Common myeloid progenitor, CD34-positive (primary cell): ENCODE measurements at regions not wholly inside any gene's neighbourhood (a gene's known extent, or its start where the extent isn't known, plus 50 kb on each side); places are given as distances from the start of the nearest gene placed in this dataset.
A peak's percentile ranks its signal among the peaks of the same experiment; 100 is the strongest.
"Not testable (repeated sequence)": the region's sequence is repeated elsewhere in the genome, so short reads cannot be mapped to it uniquely, and the experiment has no call there.

ENCODE experiments used
- CTCF ChIA-PET: fragments of 350-600 bp; sonication (Branson Sonifier 250); formaldehyde crosslinking; loops from one replicate; lab custom pipeline; 2021; ENCODE audit warnings: antibody characterized with exemption; lab: Charles Lee
- POLR2A ChIA-PET: fragments of 350-600 bp; sonication (Branson Sonifier 250); formaldehyde crosslinking; loops from one replicate; lab custom pipeline; 2021; ENCODE audit warnings: antibody characterized with exemption; lab: Charles Lee
- DNase-seq, 3 donors: peaks; one replicate each; pipeline versions ENCODE4 v3.0.0 to v3.0.0-alpha.2; 2013
- H3K27ac ChIP-seq, 2 experiments: 1 replicate in 1 of 2; 2 replicates in 1 of 2; pipeline ENCODE4 v1.7.0; 2013; ENCODE audit warnings: inconsistent platforms in 2 of 2, low read length in 2 of 2, mild to moderate bottlenecking in 2 of 2, low read depth in 1 of 2, moderate library complexity in 1 of 2; ENCODE audit not compliant: severe bottlenecking in 2 of 2, insufficient read depth in 1 of 2, poor library complexity in 1 of 2
- H3K27me3 ChIP-seq, 5 experiments: replicated peaks in 2 of 5; 1 replicate in 3 of 5; 2 replicates in 2 of 5; pipeline versions ENCODE4 v1.6.1 to v1.7.0; 2013; ENCODE audit warnings: low read length in 4 of 5, mild to moderate bottlenecking in 2 of 5, moderate library complexity in 2 of 5, inconsistent platforms in 1 of 5; ENCODE audit not compliant: insufficient read depth in 5 of 5, control insufficient read depth in 4 of 5
- H3K36me3 ChIP-seq, 4 experiments: 1 replicate in 2 of 4; 2 replicates in 2 of 4; pipeline versions ENCODE4 v1.6.1 to v1.7.0; 2013; ENCODE audit warnings: low read length in 3 of 4, control low read depth in 1 of 4, mild to moderate bottlenecking in 1 of 4; ENCODE audit not compliant: control insufficient read depth in 4 of 4, insufficient read depth in 4 of 4
- H3K4me1 ChIP-seq, 4 experiments: 1 replicate in 3 of 4; 2 replicates in 1 of 4; pipeline versions ENCODE4 v1.6.1 to v1.7.1; 2013; ENCODE audit warnings: low read length in 3 of 4, mild to moderate bottlenecking in 3 of 4, control low read depth in 1 of 4, inconsistent platforms in 1 of 4, moderate library complexity in 1 of 4; ENCODE audit not compliant: control insufficient read depth in 4 of 4, insufficient read depth in 4 of 4; ENCODE audit errors: control extremely low read depth in 1 of 4
- H3K4me3 ChIP-seq, 7 experiments: 1 replicate in 4 of 7; 2 replicates in 3 of 7; pipeline versions ENCODE4 v1.5.1 to v1.7.0; 2013; ENCODE audit warnings: mild to moderate bottlenecking in 7 of 7, low read length in 6 of 7, moderate library complexity in 6 of 7, inconsistent platforms in 2 of 7, low read depth in 2 of 7, control low read depth in 1 of 7; ENCODE audit not compliant: insufficient read depth in 4 of 7, control insufficient read depth in 1 of 7; ENCODE audit errors: extremely low read depth in 1 of 7
- H3K9me3 ChIP-seq, 5 experiments: 1 replicate in 4 of 5; 2 replicates in 1 of 5; pipeline versions ENCODE4 v1.6.1 to v1.7.1; 2013; ENCODE audit warnings: low read length in 4 of 5, mild to moderate bottlenecking in 2 of 5, inconsistent platforms in 1 of 5, low read depth in 1 of 5, moderate library complexity in 1 of 5; ENCODE audit not compliant: control insufficient read depth in 4 of 5, insufficient read depth in 2 of 5; ENCODE audit errors: control extremely low read depth in 1 of 5
- WGBS: methylation state at CpG from one replicate; pipeline ENCODE4 v1.1.5; 2013; ENCODE audit not compliant: insufficient coverage; 5-methylcytosine and 5-hydroxymethylcytosine counted together

GRCh38 chr1:58966103-58966916 lies 182.5 kb upstream of the JUN start:
- 98% methylated on average over 6 of the region's 6 CpGs for WGBS
- Histone ChIP-seq H3K4me1 (peaks cover 0 to 7% (median 3%) of the 10 kb centered on the region in 4 experiments), H3K27ac (no peak overlapping the region), H3K4me3 (no peak overlapping the region), H3K36me3 (no peaks in the 10 kb centered on the region), H3K9me3 (no peaks in the 10 kb centered on the region), H3K27me3 (peaks cover 0 to 3% (median 0%) of the 10 kb centered on the region in 5 experiments)
- CTCF ChIA-PET: interaction anchor here (0.8 kb wide), 1 partner anchor 24 kb away, joined by 3 read pairs; no protein-coding TSS in a partner anchor
- no peak for DNase-seq
- POLR2A ChIA-PET: no interaction called here

- H3K27me3 ChIP-seq: peaks cover 0 to 3% (median 0%) of the 10 kb centered on the region in 5 experiments
- 80% methylated on average over 3 of the region's 5 CpGs for WGBS
- no peak overlapping the region for H3K27ac ChIP-seq
- H3K9me3 ChIP-seq: no peaks in the 10 kb centered on the region
- ChIA-PET POLR2A (no interaction called here), CTCF (interaction anchor here (1.1 kb wide), 1 partner anchor 10 kb away, joined by 3 read pairs; no protein-coding TSS in a partner anchor)
- no peak overlapping the region for H3K4me3 ChIP-seq
- peaks cover 0 to 7% (median 3%) of the 10 kb centered on the region in 4 experiments for H3K4me1 ChIP-seq
- DNase-seq: no peak
- H3K36me3 ChIP-seq: no peaks in the 10 kb centered on the region
Measured at GRCh38 chr1:58966917-58967740, 183.3 kb upstream of the JUN start.

- Histone ChIP-seq H3K9me3 (no peaks in the 10 kb centered on the region), H3K27ac (peak overlapping the region in 1 of 2 experiments; percentile 47), H3K4me1 (peaks cover 0 to 7% (median 3%) of the 10 kb centered on the region in 4 experiments), H3K4me3 (no peak overlapping the region), H3K36me3 (no peaks in the 10 kb centered on the region), H3K27me3 (peaks cover 0 to 3% (median 0%) of the 10 kb centered on the region in 5 experiments)
- 45% methylated on average over 4 of the region's 4 CpGs for WGBS
- CTCF ChIA-PET: interaction anchor here (1.1 kb wide), 1 partner anchor 8 kb away, joined by 3 read pairs; no protein-coding TSS in a partner anchor
- POLR2A ChIA-PET: interaction anchor here (1.1 kb wide), 1 partner anchor 46 kb away, joined by 3 read pairs; no protein-coding TSS in a partner anchor
- peak in 1 of 3 donors; percentile 38 for DNase-seq
Measured at GRCh38 chr1:58968360-58968952, 184.6 kb upstream of the JUN start.

GRCh38 chr1:58969176-58969575 lies 185.3 kb upstream of the JUN start:
- H3K4me3 ChIP-seq, H3K9me3 ChIP-seq, DNase-seq, H3K4me1 ChIP-seq, H3K36me3 ChIP-seq, POLR2A ChIA-PET, H3K27ac ChIP-seq, H3K27me3 ChIP-seq: not testable (repeated sequence)
- CTCF ChIA-PET: interaction anchor here (1.4 kb wide), 1 partner anchor 11 kb away, joined by 6 read pairs; no protein-coding TSS in a partner anchor

- no peak for DNase-seq
- POLR2A ChIA-PET: no interaction called here
- H3K4me1 ChIP-seq: peaks cover 0 to 7% (median 3%) of the 10 kb centered on the region in 4 experiments
- no peak overlapping the region for H3K27ac ChIP-seq
- no peaks in the 10 kb centered on the region for H3K36me3 ChIP-seq
- peaks cover 0 to 3% (median 0%) of the 10 kb centered on the region in 5 experiments for H3K27me3 ChIP-seq
- no peaks in the 10 kb centered on the region for H3K9me3 ChIP-seq
- H3K4me3 ChIP-seq: no peak overlapping the region
- CTCF ChIA-PET: no interaction called here
- 75% methylated on average over 1 of the region's 4 CpGs for WGBS
Measured at GRCh38 chr1:58971629-58972140, 187.8 kb upstream of the JUN start.

GRCh38 chr1:58975888-58976287 lies 192.0 kb upstream of the JUN start:
- ChIA-PET POLR2A (no interaction called here), CTCF (no interaction called here)
- Histone ChIP-seq H3K9me3 (no peaks in the 10 kb centered on the region), H3K27ac (no peak overlapping the region), H3K4me3 (no peak overlapping the region), H3K36me3 (no peaks in the 10 kb centered on the region), H3K27me3 (peaks cover 0 to 3% (median 0%) of the 10 kb centered on the region in 5 experiments), H3K4me1 (peaks cover 0 to 15% (median 14%) of the 10 kb centered on the region in 4 experiments)
- no peak for DNase-seq
- WGBS: 40% methylated on average over 1 of the region's 3 CpGs
